ENCODE measurements at regions not wholly inside any gene's neighbourhood (a gene's known extent, or its start where the extent isn't known, plus 50 kb on each side); places are given as distances from the start of the nearest gene placed in this dataset.

DNA sequence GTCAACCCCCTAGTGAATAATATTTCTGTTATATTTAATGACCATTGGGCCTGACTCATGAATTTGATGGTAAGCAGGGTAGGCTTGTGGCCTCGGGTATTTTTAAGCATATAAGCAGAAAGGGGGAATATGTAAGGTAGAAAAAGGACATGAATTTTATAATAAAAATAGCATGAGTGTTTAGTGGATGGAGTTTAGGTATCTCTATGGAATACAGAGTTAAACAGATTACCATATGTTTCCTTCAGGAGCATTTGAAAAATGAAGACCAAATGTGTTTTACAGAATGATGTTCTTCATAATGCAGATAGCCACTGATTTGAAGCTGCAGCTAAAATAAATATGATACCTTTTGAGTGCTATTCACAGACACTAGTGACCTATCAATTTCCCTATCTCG is 191.7 kb upstream of the TSHZ2 start:
- no peaks in the 10 kb centered on the region for H3K27me3 Mint-ChIP-seq (ENCODE audit: low read depth)
- no peaks in the 10 kb centered on the region for H3K9me3 Mint-ChIP-seq
- TF ChIP-seq RELA (CRISPR knock-in tag; IDR thresholded peaks at IDR 0.05; ENCODE audit: borderline replicate concordance) (no peak), ZBTB43 (CRISPR knock-in tag; IDR thresholded peaks at IDR 0.05) (no peak), TEAD4 (CRISPR knock-in tag; IDR thresholded peaks at IDR 0.05) (no peak), CTCF (IDR thresholded peaks at IDR 0.05) (no peak), FOXK1 (CRISPR knock-in tag; IDR thresholded peaks at IDR 0.05) (no peak)
- no peak for DNase-seq (ENCODE audit: low spot score)
- no peak overlapping the region for H3K4me3 Mint-ChIP-seq
- no peak overlapping the region for H3K27ac Mint-ChIP-seq
- POLR2A ChIA-PET: no interaction called here
- H3K36me3 Mint-ChIP-seq: no peaks in the 10 kb centered on the region
- peaks cover 5% of the 10 kb centered on the region; the same call in 1 of the 2 replicates for H3K4me1 Mint-ChIP-seq
- CTCF ChIA-PET: no interaction called here
- no peak for ATAC-seq

- Mint-ChIP-seq H3K9me3 (no peaks in the 10 kb centered on the region), H3K4me1 (peaks cover 5% of the 10 kb centered on the region; the same call in 1 of the 2 replicates), H3K4me3 (no peak overlapping the region), H3K27ac (no peak overlapping the region), H3K36me3 (no peaks in the 10 kb centered on the region), H3K27me3 (ENCODE audit: low read depth) (no peaks in the 10 kb centered on the region)
- ChIA-PET POLR2A (no interaction called here), CTCF (no interaction called here)
- DNase-seq (ENCODE audit: low spot score) (no peak), ATAC-seq (no peak)
- TF ChIP-seq TEAD1 (CRISPR knock-in tag; IDR thresholded peaks at IDR 0.05): no peak
Observed at GRCh38 chr20:52779125-52779524, 193.0 kb upstream of the TSHZ2 start.

GRCh38 chr20:52777171-52777570 is 195.0 kb upstream of the TSHZ2 start:
- CTCF ChIA-PET: interaction anchor here (0.6 kb wide), 1 partner anchor 515 kb away, joined by 3 read pairs; no protein-coding TSS in a partner anchor
- H3K9me3 Mint-ChIP-seq: no peaks in the 10 kb centered on the region
- no peaks in the 10 kb centered on the region for H3K4me1 Mint-ChIP-seq
- H3K27me3 Mint-ChIP-seq (ENCODE audit: low read depth): no peaks in the 10 kb centered on the region; the same call in 1 of the 2 replicates
- ATAC-seq (no peak), DNase-seq (ENCODE audit: low spot score) (no peak)
- H3K4me3 Mint-ChIP-seq: no peak overlapping the region
- POLR2A ChIA-PET: interaction anchor here (0.5 kb wide), 1 partner anchor 408 kb away, joined by 3 read pairs; no protein-coding TSS in a partner anchor
- no peak overlapping the region for H3K27ac Mint-ChIP-seq
- no peaks in the 10 kb centered on the region for H3K36me3 Mint-ChIP-seq
- TF ChIP-seq, protein P1, sequence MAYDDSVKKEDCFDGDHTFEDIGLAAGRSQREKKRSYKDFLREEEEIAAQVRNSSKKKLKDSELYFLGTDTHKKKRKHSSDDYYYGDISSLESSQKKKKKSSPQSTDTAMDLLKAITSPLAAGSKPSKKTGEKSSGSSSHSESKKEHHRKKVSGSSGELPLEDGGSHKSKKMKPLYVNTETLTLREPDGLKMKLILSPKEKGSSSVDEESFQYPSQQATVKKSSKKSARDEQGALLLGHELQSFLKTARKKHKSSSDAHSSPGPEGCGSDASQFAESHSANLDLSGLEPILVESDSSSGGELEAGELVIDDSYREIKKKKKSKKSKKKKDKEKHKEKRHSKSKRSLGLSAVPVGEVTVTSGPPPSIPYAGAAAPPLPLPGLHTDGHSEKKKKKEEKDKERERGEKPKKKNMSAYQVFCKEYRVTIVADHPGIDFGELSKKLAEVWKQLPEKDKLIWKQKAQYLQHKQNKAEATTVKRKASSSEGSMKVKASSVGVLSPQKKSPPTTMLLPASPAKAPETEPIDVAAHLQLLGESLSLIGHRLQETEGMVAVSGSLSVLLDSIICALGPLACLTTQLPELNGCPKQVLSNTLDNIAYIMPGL (CRISPR knock-in tag; IDR thresholded peaks at IDR 0.05): no peak

DNA sequence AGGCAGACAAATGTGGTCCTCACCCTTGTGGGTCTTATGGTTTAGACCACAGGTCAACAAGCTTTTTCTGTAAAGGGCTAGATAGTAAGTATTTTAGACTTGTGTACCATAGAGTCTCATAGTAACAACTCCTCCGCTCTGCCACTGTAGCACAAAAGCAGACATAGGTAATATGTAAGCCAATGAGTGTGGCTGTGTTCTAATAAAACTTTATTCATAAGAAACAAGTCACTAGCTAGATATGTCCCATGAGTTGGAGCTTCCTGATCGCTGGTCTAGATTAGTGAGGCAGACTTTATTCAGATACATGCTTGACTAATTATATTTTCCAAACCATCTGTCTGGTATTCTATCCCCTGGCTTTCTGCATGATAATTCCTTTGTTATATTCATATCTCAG is 196.4 kb upstream of the TSHZ2 start:
- DNase-seq (ENCODE audit: low spot score) (no peak), ATAC-seq (no peak)
- H3K4me3 Mint-ChIP-seq: no peak overlapping the region
- H3K36me3 Mint-ChIP-seq: no peaks in the 10 kb centered on the region
- POLR2A ChIA-PET: no interaction called here
- TF ChIP-seq JAZF1 (CRISPR knock-in tag; IDR thresholded peaks at IDR 0.05) (no peak), NFE2L1 (CRISPR knock-in tag; IDR thresholded peaks at IDR 0.05) (no peak), EMX1 (CRISPR knock-in tag; IDR thresholded peaks at IDR 0.05) (no peak), FOXJ3 (CRISPR knock-in tag; IDR thresholded peaks at IDR 0.05; ENCODE audit: borderline replicate concordance) (no peak), GRHL2 (CRISPR knock-in tag; IDR thresholded peaks at IDR 0.05; ENCODE audit: insufficient replicate concordance, severe bottlenecking) (no peak)
- TF ChIP-seq, protein P2, sequence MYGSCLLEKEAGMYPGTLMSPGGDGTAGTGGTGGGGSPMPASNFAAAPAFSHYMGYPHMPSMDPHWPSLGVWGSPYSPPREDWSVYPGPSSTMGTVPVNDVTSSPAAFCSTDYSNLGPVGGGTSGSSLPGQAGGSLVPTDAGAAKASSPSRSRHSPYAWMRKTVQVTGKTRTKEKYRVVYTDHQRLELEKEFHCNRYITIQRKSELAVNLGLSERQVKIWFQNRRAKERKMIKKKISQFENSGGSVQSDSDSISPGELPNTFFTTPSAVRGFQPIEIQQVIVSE (CRISPR knock-in tag; IDR thresholded peaks at IDR 0.05; ENCODE audit: borderline replicate concordance): no peak
- H3K27ac Mint-ChIP-seq: no peak overlapping the region
- no peaks in the 10 kb centered on the region for H3K9me3 Mint-ChIP-seq
- CTCF ChIA-PET: no interaction called here
- H3K27me3 Mint-ChIP-seq (ENCODE audit: low read depth): no peaks in the 10 kb centered on the region; the same call in 1 of the 2 replicates
- H3K4me1 Mint-ChIP-seq: no peaks in the 10 kb centered on the region

All from WTC11 (cell line).